Panc1 (cell line): ENCODE measurements at regions not wholly inside any gene's neighbourhood (a gene's known extent, or its start where the extent isn't known, plus 50 kb on each side); places are given as distances from the start of the nearest gene placed in this dataset.

Source experiments
- ATAC-seq: fragments of 200-7000 bp; cut with Tn5 transposase; 2 replicates; pipeline ENCODE4 v1.9.1; 2020; ENCODE audit warnings: mild to moderate bottlenecking, moderate library complexity
- BruUV-seq: library from RNA; stranded (reverse); fragments of 400-500 nt; replicated peaks from 2 replicates; lab custom pipeline; 2021; lab: Mats Ljungman, UMichigan
- CTCF ChIA-PET: fragments of 300-600 bp; sonication (Branson Sonifier 250); formaldehyde crosslinking; loops from one replicate; lab custom pipeline; 2022; ENCODE audit warnings: antibody characterized with exemption; lab: Charles Lee
- POLR2A ChIA-PET: fragments of 300-600 bp; sonication (Branson Sonifier 250); formaldehyde crosslinking; loops from one replicate; lab custom pipeline; 2022; ENCODE audit warnings: antibody characterized with exemption; lab: Charles Lee
- DNase-seq: peaks from one replicate; pipeline ENCODE4 v3.0.0-alpha.2; 2010; ENCODE audit warnings: low read depth, low spot score
- H3K27ac ChIP-seq: 2 replicates; pipeline ENCODE4 v1.5.1; 2011; ENCODE audit warnings: mild to moderate bottlenecking, low read length, inconsistent platforms
- H3K27me3 ChIP-seq: fragments of 200-500 bp; sonication (Bioruptor generic); 2 replicates; pipeline ENCODE4 v1.6.0; 2014; ENCODE audit warnings: low read length, inconsistent platforms; ENCODE audit not compliant: control insufficient read depth, insufficient read depth
- H3K36me3 ChIP-seq: fragments of 200-500 bp; sonication (Bioruptor generic); 2 replicates; pipeline ENCODE4 v1.5.1; 2014; ENCODE audit warnings: inconsistent platforms, mild to moderate bottlenecking, low read length, moderate library complexity; ENCODE audit not compliant: control insufficient read depth, insufficient read depth
- H3K4me1 ChIP-seq: 2 replicates; pipeline ENCODE4 v1.5.1; 2011; ENCODE audit warnings: inconsistent platforms, mild to moderate bottlenecking, low read length, moderate library complexity; ENCODE audit not compliant: control insufficient read depth, insufficient read depth
- H3K4me3 ChIP-seq, 2 experiments: 2 replicates each; pipeline ENCODE4 v1.5.1; 2011 to 2012; ENCODE audit warnings: low read depth in 2 of 2, low read length in 2 of 2, mild to moderate bottlenecking in 2 of 2, inconsistent platforms in 1 of 2, moderate library complexity in 1 of 2
- H3K9me3 ChIP-seq: fragments of 200-500 bp; sonication (Bioruptor generic); 2 replicates; pipeline ENCODE4 v1.5.1; 2014; ENCODE audit warnings: low read depth, mild to moderate bottlenecking, inconsistent platforms, low read length, moderate library complexity; ENCODE audit not compliant: control insufficient read depth, insufficient read depth
- POLR2AphosphoS5 ChIP-seq: IDR thresholded peaks from 2 replicates; pipeline ENCODE4 v1.6.1; 2012; ENCODE audit warnings: mild to moderate bottlenecking, low read depth, low read length, moderate library complexity
- REST ChIP-seq, 2 experiments: IDR thresholded peaks; 2 replicates each; pipeline ENCODE4 v1.6.1; 2011 to 2012; ENCODE audit warnings: low read depth in 2 of 2, control low read depth in 1 of 2, low read length in 1 of 2, mild to moderate bottlenecking in 1 of 2, moderate library complexity in 1 of 2; ENCODE audit not compliant: insufficient read depth in 1 of 2
- SIN3A ChIP-seq: IDR thresholded peaks from 2 replicates; pipeline ENCODE4 v1.6.1; 2012; ENCODE audit warnings: low read depth, mild to moderate bottlenecking, low read length, moderate library complexity, borderline replicate concordance; ENCODE audit not compliant: insufficient read depth
- TCF7L2 ChIP-seq: IDR thresholded peaks from 2 replicates; pipeline ENCODE4 v1.6.1; 2011; ENCODE audit warnings: mild to moderate bottlenecking, low read depth, low read length, inconsistent platforms
- in situ Hi-C: cut with HindIII; loops from 2 replicates; pipeline ENCODE4 v1.10.0; 2016; ENCODE audit warnings: low sequenced_read_pairs, low pct_unique_long_range_greater_than_20kb
- intact Hi-C: fragments of 100-400 bp; cut with micrococcal nuclease; formaldehyde crosslinking; loops from one replicate; pipeline ENCODE4 v1.10.0; 2022; ENCODE audit not compliant: unreplicated experiment
- TF ChIP-seq, protein P1 (sequence below): fragments of 450-650 bp; IDR thresholded peaks from 2 replicates; pipeline ENCODE4 v1.5.1; 2017; ENCODE audit warnings: mild to moderate bottlenecking

DNA sequence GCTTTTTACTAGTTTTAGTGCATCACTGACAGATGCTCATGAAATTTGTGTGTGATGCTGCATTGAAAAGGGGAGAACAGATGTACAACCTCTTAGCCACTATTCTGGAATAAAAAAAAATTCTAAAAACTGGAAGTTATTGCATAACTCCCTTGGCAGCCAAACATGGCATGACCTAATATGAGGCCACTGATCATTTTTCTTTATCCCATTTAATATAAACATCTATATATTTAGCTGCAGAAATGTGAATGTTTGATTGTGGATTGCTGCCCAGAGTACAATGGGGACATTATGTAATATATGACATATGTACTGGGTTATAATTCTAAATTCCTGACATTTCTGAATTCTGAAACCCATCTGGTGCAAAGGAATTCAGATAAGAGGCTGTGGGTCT lies 86.5 kb downstream of the CDCA7 start:
- no peaks in the 10 kb centered on the region for H3K4me1 ChIP-seq
- no peaks in the 10 kb centered on the region for H3K9me3 ChIP-seq
- ChIA-PET POLR2A (no interaction called here), CTCF (no interaction called here)
- ATAC-seq (no peak), DNase-seq (no peak)
- H3K4me3 ChIP-seq = no peak overlapping the region
- no peaks in the 10 kb centered on the region for H3K36me3 ChIP-seq
- intact Hi-C loops (no loop called here), in situ Hi-C loops (no loop called here)
- H3K27ac ChIP-seq = no peak overlapping the region
- TF ChIP-seq POLR2AphosphoS5 = no peak
- no peak for TF ChIP-seq SIN3A
- peaks cover 2% of the 10 kb centered on the region; the same call in 1 of the 2 replicates for H3K27me3 ChIP-seq
- no TSS peak for BruUV-seq

DNA sequence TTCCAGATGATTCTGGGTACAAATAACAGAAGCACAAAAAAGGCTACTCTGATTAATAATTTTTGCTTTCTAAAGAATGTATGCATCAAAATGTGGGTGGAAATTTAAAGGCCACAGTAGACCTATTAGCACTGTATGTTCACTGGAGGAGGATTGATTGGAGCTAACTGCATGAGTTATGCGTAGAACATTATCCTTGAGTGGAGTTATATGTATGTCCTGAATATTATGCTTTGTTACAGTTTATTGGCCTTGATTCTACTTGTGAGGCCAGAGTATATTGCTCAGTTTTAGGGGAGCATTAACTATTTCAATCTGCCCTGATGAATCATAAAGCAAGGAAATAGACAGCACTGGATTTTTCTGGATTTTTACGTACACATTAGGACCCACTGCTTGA lies 87.9 kb downstream of the CDCA7 start:
- H3K4me3 ChIP-seq = no peak overlapping the region
- H3K36me3 ChIP-seq = no peaks in the 10 kb centered on the region
- no peak for TF ChIP-seq TCF7L2
- TF ChIP-seq, protein P1, sequence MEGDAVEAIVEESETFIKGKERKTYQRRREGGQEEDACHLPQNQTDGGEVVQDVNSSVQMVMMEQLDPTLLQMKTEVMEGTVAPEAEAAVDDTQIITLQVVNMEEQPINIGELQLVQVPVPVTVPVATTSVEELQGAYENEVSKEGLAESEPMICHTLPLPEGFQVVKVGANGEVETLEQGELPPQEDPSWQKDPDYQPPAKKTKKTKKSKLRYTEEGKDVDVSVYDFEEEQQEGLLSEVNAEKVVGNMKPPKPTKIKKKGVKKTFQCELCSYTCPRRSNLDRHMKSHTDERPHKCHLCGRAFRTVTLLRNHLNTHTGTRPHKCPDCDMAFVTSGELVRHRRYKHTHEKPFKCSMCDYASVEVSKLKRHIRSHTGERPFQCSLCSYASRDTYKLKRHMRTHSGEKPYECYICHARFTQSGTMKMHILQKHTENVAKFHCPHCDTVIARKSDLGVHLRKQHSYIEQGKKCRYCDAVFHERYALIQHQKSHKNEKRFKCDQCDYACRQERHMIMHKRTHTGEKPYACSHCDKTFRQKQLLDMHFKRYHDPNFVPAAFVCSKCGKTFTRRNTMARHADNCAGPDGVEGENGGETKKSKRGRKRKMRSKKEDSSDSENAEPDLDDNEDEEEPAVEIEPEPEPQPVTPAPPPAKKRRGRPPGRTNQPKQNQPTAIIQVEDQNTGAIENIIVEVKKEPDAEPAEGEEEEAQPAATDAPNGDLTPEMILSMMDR = no peak
- POLR2A ChIA-PET = no interaction called here
- no peaks in the 10 kb centered on the region for H3K4me1 ChIP-seq
- ATAC-seq (no peak), DNase-seq (no peak)
- H3K27me3 ChIP-seq = peaks cover 2% of the 10 kb centered on the region; the same call in 1 of the 2 replicates
- intact Hi-C loops = no loop called here
- no TSS peak for BruUV-seq
- H3K27ac ChIP-seq = no peak overlapping the region
- CTCF ChIA-PET = no interaction called here
- H3K9me3 ChIP-seq = no peaks in the 10 kb centered on the region
- in situ Hi-C loops = no loop called here

GRCh38 chr2:173446722-173447121 lies 92.0 kb downstream of the CDCA7 start:
- H3K9me3 ChIP-seq = no peaks in the 10 kb centered on the region
- ATAC-seq = no peak
- in situ Hi-C loops = no loop called here
- intact Hi-C loops = no loop called here
- no peak overlapping the region for H3K4me3 ChIP-seq
- H3K4me1 ChIP-seq = no peaks in the 10 kb centered on the region
- BruUV-seq = no TSS peak
- H3K27me3 ChIP-seq = no peaks in the 10 kb centered on the region
- H3K27ac ChIP-seq = no peak overlapping the region
- DNase-seq = no peak
- TF ChIP-seq SIN3A (no peak), POLR2AphosphoS5 (no peak), TCF7L2 (no peak), REST (IDR thresholded peaks at IDR 0.05; ENCODE audit: insufficient read depth in 1 of 2, low read depth in 2 of 2, low read length in 1 of 2) (no peak)
- TF ChIP-seq, protein P1 = no peak
- ChIA-PET POLR2A (no interaction called here), CTCF (no interaction called here)
- H3K36me3 ChIP-seq = no peaks in the 10 kb centered on the region
